Activated CD4-positive, alpha-beta T cell treated with anti-CD3 and anti-CD28 coated beads, Interleukin-2, amount 50 U/mL, for 4 hours (primary cell): ENCODE measurements at regions not wholly inside any gene's neighbourhood (a gene's known extent, or its start where the extent isn't known, plus 50 kb on each side); places are given as distances from the start of the nearest gene placed in this dataset.

ENCODE experiments used
- DNase-seq, 2 experiments: peaks; one replicate each; pipeline ENCODE4 v3.0.0-alpha.2; 2020

- DNase-seq = no peak
Observed at GRCh38 chr11:128066399-128066798, 521.0 kb downstream of the ETS1 start.

- no peak for DNase-seq
Observed at GRCh38 chr11:128061281-128061871, 526.0 kb downstream of the ETS1 start.

GRCh38 chr11:128058580-128059208 is 528.7 kb downstream of the ETS1 start:
- DNase-seq = no peak

DNA sequence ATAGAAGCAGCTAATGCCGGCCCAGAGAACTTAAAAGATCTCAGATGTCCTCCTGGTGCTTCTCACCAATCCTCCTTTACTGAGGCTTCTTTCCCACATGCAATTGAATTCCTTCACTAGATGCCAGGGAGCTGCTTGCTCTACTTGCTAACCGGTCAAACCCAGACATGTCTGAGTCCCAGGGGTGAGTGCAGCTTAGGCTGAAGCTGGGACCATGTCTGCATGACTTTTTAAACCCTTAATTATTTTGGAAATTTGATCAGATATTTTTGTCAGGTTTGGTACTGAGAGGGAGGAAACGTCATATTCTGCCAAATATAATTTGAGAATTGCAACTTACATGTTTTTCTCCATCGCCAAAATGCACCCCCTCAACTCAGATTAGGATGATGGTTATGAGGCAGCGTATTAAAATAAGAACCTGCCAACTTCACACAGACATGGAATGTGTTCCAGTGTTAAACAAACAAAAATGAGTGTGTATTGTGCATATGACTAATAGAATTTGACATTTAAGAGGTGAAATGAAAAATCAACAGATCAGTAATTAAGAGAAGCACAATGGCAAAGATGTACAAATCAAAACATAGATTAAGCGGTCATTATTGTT is 529.5 kb downstream of the ETS1 start:
- no peak for DNase-seq

DNA sequence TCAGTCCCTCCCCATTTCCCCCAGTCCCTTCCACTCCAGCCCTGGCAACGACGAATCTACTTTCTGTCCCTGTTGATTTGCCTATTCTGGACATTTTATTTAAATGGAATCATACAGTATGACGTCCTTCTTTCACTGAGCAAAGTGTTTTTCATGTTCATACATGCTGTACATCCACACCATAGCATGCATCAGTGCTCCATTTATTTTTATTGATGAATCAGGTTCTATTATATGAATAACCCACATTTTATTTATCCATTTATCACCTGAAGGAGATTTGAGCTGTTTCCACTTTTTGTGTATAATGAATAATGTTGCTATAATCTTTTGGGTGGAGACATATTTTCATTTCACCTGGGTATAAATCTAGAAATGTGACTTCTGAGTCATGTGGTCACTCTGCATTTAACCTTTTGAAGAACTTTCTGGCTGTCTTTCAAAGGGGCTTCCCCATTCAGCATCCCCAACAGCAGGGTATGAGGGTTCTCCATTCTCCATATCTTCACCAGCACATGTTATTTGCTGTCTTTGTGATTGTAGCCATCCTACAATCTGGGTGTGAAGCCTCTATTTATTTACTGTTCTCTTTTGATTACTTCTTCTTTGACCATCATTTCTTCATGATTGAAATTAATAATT is 531.7 kb downstream of the ETS1 start:
- DNase-seq = no peak

DNA sequence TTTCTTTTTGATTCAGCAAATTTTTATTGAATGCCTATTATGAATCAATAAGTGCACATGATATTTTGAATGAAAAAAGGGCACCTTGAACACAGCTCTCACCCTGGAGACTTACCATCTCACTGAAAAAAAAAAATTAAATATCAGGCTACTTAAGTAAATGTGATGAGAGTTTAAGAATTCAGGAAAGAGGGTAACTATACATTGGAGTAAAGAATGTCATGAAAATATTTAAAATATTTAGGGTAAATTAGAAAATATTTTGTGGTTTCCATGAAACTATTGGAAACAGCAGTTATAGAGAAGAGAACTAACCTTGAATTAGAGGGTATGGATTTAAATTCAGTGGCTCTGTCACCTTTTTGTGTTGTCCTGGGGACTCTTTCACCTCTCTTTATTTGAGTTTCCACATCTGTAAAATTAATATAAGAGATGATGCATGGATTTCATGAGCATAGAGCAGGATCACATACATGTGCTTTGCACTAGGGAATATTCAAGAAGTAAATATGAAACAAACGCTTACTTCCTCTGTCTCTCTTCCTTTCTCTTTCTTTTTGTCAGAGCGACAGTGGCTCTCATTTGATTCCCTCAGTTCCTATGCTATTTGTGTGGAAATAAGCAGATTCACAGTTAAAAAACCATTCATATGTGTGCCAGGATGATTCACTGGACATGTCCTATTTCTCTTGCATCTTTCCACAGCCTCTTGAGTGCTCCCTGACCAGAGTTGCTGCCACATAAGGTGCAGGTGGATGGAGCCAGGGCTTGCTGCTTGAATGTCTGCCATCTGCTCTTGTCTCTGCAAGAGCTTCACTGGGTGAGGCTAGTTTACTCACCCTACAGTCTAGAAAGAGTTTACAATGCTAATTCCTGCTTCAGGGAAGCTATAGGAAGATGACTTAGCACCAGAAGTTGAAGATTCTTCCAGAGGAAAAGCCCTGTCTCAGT is 533.1 kb downstream of the ETS1 start:
- DNase-seq = no peak

DNA sequence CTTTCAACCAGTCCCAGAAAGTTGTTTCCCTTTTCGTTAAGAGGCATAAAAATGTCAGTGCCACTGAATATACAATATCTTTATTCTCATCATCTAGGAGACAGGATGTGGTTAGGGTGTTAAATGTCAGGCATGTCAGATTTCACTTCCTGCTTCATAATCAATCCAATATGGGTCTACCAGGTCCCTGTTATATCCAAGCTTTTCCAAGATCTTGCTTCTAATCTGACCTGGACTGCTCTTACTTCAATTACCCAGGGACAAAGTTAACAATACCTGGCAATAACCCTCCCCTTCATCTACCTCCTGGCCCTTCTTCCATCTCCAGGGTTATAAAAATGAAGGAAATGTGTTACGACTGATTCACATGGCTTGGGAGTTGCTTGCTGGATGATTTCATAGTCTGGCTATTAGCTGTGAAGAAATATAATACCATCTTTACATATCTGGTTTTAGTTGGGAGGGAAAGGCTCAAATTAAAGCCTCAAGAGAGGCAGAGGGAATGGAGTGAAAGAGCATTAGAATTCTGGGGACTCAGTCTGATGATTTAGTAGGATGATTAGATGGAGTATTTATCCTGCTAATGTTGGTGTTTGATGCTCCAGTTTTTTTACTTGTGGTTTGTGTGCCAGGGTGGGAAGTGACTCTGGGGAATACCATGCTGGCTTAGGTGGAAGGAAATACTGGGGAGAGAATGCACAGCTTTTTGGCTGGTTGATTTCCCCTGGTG is 534.3 kb downstream of the ETS1 start:
- DNase-seq = no peak

- DNase-seq = no peak
Observed at GRCh38 chr11:128048121-128048520, 539.2 kb downstream of the ETS1 start.

DNA sequence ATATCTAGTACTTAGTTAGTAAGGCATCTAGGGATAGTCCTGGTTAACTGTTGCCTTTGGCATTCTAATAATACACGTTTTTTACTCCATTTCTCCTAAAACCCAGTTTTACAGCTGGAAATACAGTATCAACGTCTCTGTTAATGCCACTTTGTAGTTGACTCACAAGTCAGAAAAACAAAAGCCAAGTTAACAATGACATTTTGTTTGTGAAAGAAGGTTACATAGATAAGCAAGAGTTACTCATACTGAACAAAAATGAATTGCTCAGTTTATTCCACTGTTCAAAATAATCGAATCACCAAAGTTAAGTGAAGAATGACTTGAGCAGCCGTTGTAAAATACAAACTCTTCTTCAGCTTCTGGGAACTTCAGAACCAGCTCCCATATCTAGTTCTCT is 540.3 kb downstream of the ETS1 start:
- DNase-seq = no peak

- DNase-seq = no peak
Observed at GRCh38 chr11:128046213-128046612, 541.1 kb downstream of the ETS1 start.

DNA sequence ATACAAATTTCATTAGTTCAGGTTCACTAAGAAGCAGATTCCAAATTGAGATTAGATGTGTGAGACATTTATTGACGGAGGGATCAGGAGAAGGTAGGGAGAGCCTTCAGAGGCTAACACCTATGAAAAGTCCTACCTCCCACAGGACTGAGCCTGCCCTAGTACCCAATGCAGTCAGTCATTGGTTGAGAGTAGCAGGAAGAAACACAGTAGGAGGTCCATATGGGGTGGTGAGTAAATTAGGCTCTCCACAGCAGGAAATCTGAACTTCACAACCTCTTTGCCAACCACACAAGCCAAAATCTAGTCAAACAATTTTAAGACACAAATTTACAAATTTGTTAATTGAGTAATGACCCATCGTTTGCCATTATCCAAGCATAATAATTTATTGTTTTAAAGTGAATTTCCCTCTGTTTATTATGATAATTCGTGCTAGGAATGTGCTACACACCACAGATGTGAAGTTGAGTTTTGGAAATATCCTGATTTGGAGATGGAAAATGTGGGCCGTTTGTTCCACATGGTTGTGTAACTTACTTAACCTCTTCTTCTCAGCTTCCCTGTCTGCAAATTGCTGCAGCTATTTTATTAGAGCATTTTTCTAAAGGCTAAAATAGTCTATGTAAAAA is 542.1 kb downstream of the ETS1 start:
- DNase-seq = no peak

DNA sequence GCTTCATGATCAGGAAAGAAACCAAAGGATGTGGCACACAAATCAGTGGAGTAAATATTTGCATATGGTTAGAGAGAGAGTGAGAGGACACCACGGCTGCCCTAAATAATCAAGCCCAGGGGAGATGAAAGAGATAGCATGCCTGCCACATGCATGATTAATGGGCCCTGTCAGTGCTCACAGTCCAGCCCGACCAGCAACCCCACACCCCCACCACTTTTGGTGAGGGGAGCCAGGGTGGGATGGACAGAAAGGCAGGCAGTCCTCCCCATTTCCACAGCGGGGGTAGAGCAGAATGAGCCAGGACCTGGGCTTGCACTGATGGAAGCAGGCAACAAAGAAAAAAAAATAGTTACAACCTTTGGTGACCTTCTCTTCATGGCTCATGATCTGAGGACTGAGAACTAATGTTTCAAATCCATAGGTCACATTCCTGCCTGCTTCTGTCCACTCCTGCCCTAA is 545.0 kb downstream of the ETS1 start:
- no peak for DNase-seq

GRCh38 chr11:128040603-128041002 is 546.8 kb downstream of the ETS1 start:
- no peak for DNase-seq

DNA sequence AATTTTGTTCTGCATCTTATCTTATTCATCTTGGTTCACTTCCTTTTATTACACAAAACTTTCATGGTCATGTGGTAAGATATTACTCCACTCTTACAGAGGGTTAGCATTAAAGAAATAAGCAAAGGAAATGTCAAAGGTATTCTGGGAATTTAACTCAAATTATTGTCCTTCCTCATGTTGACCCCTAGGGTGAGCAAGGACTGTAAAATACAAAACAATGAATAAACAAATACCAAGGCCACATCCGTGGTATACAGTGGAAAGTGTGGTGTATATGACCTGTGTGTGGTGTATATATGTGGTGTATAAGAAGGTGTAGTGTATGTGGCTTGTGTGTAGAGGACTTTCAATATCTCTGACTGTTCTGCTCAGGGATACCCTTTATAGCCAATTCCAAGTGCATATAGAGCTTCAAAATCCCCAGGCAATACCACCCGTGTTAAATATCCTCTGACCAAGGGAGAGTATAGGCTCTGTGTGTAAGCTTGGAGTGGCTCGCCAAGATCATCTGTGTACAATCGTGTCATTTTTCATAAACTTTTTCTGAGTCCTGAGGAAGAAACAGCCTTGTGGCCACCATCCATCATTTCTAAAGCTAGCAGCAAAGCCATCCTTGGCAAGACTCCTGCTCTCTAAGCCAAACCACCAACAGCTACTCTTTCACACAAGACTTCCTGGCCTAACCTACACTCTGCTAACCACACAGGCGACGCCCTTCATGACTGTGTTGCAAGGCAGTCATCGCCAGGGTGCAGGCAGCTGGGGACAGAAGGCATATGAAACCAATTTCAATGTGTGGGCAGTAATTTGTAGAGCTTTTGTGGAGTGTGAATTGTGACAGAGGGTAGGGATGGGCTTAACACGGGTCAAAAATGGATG is 548.0 kb downstream of the ETS1 start:
- DNase-seq = peak; percentile 63 to 71

DNA sequence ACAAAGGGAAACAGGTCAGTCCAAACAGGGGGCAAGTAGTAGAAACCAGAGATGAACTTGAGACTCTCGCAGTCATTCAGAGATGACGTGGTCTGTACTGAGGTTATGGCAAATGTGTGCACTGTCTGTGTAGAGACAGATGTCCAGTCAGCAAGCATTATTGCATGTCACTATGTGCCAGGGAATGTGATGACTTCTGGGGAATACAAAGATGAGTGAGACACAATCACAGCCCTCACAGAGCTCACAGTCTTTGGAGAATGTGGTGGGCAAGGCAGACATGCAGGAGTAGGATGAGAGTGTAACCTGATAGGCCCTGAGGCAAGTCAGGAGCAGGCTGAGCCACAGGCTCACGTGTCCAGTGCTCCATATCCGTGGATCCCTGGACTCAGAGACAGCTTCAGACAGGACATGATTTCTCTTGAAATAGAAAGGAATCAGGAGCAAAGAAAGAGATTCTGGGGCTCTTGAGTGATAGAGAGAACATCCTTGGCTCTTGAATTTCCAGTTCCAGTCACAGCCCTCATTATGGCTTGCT is 550.7 kb downstream of the ETS1 start:
- DNase-seq = no peak

DNA sequence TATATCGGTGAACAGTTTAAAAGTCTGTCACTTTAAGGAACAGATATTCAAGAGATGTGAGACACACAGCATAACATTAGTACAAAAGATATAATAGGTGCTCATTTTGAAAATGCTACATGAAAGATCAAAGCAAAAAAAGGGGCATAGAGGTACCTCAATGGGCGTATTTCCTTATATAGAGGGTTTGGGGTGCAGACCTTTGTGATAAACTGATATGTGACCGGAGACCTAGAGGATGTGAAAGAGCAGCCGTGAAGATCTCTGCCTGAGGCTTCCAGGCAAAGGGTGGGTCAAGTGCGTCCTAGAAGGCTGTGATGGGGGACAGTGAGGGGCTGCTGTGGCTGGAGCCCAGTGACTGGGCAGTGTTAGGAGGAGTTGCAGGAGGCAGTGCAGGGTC is 551.4 kb downstream of the ETS1 start:
- DNase-seq = no peak

GRCh38 chr11:128031538-128032134 is 555.7 kb downstream of the ETS1 start:
- peak; percentile 58 to 62 for DNase-seq

- no peak for DNase-seq
Observed at GRCh38 chr11:128029219-128029722, 558.1 kb downstream of the ETS1 start.

DNA sequence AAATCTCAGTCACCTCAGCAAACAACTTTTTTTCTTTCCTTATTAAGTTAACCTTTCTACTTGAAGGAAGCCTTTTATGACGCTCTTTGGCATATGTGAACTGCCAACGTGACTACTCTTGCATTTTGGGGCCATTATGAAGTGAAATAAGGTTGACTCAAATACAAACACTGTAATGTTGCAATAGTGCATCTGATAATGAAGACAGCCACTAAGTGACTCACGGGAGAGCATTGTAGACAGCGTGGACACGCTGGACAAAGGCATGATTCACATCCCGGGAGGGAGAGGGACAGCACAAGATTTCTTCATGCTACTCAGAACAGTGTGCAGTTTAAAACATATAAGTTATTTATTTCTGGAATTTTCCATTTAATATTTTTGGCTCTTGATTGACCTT is 560.8 kb downstream of the ETS1 start:
- DNase-seq = no peak

GRCh38 chr11:128022761-128023160 is 564.6 kb downstream of the ETS1 start:
- no peak for DNase-seq
